Lower lobe of right lung (tissue), 2 donors: ENCODE measurements at regions not wholly inside any gene's neighbourhood (a gene's known extent, or its start where the extent isn't known, plus 50 kb on each side); places are given as distances from the start of the nearest gene placed in this dataset.

Experiments used
- ATAC-seq, 2 donors: fragments of 200-7000 bp; cut with Tn5 transposase; one replicate each; pipeline ENCODE4 v1.9.1; 2020 to 2022; ENCODE audit warnings: mild to moderate bottlenecking in 2 of 2, moderate library complexity in 2 of 2
- DNase-seq: peaks from one replicate; pipeline ENCODE4 v3.0.0-alpha.2; 2020
- H3K27ac ChIP-seq: fragments of 200-600 bp; one replicate; pipeline ENCODE4 v1.8.0; 2022
- H3K27me3 ChIP-seq: fragments of 200-600 bp; one replicate; pipeline ENCODE4 v1.8.0; 2022; ENCODE audit warnings: low read depth
- H3K36me3 ChIP-seq: fragments of 200-600 bp; one replicate; pipeline ENCODE4 v1.8.0; 2022; ENCODE audit warnings: mild to moderate bottlenecking
- H3K4me1 ChIP-seq: fragments of 200-600 bp; one replicate; pipeline ENCODE4 v1.8.0; 2022
- H3K4me3 ChIP-seq: fragments of 200-600 bp; one replicate; pipeline ENCODE4 v1.8.0; 2022; ENCODE audit warnings: mild to moderate bottlenecking
- H3K9me3 ChIP-seq: fragments of 200-600 bp; one replicate; pipeline ENCODE4 v1.8.0; 2022
- intact Hi-C: fragments of 100-400 bp; cut with DNase I; formaldehyde crosslinking; loops from one replicate; pipeline ENCODE4 v1.11.0; 2022
- TF ChIP-seq, protein P1 (sequence below): fragments of 200-600 bp; IDR thresholded peaks from one replicate; pipeline ENCODE4 v1.8.0; 2022; ENCODE audit warnings: antibody characterized with exemption, mild to moderate bottlenecking
- donor health status: DM: no; HTN: yes; CAD: no; lungs with severe emphysema.

DNA sequence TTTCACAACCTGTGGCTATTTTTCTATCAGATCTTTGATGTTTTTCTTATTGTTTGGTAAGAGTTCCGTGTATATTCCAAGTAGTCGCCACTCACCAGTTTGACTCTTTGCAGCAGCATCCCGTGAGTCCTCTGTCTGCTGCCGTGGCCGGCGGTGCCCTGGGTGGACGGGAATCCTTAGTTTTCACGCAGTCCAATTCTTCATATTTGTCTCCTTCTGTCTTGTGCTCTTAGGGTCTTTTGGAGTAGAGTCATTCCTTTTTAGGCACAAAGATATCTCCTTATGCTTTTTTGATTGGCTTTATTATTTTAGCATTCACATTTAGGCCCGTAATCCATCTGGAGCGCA, 94.9 kb upstream of the MSX1 start:
- H3K4me1 ChIP-seq = no peaks in the 10 kb centered on the region
- H3K9me3 ChIP-seq = no peaks in the 10 kb centered on the region
- no peaks in the 10 kb centered on the region for H3K36me3 ChIP-seq
- no peak overlapping the region for H3K4me3 ChIP-seq
- intact Hi-C loops = no loop called here
- ATAC-seq = no peak
- DNase-seq = no peak
- H3K27ac ChIP-seq = no peak overlapping the region
- H3K27me3 ChIP-seq = peaks cover 3% of the 10 kb centered on the region
- TF ChIP-seq, protein P1, sequence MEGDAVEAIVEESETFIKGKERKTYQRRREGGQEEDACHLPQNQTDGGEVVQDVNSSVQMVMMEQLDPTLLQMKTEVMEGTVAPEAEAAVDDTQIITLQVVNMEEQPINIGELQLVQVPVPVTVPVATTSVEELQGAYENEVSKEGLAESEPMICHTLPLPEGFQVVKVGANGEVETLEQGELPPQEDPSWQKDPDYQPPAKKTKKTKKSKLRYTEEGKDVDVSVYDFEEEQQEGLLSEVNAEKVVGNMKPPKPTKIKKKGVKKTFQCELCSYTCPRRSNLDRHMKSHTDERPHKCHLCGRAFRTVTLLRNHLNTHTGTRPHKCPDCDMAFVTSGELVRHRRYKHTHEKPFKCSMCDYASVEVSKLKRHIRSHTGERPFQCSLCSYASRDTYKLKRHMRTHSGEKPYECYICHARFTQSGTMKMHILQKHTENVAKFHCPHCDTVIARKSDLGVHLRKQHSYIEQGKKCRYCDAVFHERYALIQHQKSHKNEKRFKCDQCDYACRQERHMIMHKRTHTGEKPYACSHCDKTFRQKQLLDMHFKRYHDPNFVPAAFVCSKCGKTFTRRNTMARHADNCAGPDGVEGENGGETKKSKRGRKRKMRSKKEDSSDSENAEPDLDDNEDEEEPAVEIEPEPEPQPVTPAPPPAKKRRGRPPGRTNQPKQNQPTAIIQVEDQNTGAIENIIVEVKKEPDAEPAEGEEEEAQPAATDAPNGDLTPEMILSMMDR = no peak

DNA sequence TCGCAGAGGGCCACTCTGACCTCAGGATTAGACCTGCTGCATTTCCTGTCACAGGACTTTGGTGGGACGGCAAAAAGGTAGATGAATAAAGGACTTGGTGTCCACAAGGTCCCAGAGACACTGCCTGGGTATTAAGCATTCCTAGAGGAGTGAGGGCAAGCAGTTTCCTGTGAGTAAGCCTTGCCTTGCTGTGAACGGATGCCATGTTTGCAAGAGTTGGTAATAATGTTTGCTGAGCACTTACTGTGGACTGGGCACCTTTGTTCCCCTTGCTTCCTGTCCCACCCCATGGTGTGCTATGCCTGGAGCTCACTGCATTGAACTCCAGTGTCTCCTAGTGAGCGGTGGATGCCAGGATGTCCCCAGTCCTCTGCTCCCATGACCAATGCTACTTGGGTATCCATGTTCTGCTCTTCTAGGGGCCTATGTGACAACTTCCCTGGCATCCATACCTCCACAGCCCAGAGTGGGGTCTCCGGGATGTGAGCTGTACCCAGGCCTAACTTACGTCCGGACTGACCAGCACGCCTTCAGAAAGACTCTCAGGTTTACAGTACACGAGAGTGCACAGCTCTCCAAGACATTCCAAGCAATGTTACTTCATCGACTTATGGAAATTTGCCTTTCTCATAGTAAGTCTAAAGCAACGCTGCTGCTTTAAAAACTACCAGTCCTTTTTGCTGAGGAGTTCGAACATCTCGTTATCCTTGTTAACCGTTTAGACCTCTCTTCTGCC, 95.5 kb upstream of the MSX1 start:
- H3K27me3 ChIP-seq = peaks cover 3% of the 10 kb centered on the region
- H3K36me3 ChIP-seq = no peaks in the 10 kb centered on the region
- H3K27ac ChIP-seq = no peak overlapping the region
- TF ChIP-seq, protein P1 = no peak
- no peak overlapping the region for H3K4me3 ChIP-seq
- DNase-seq = no peak
- ATAC-seq = no peak
- H3K4me1 ChIP-seq = no peaks in the 10 kb centered on the region
- H3K9me3 ChIP-seq = no peaks in the 10 kb centered on the region
- intact Hi-C loops = no loop called here

DNA sequence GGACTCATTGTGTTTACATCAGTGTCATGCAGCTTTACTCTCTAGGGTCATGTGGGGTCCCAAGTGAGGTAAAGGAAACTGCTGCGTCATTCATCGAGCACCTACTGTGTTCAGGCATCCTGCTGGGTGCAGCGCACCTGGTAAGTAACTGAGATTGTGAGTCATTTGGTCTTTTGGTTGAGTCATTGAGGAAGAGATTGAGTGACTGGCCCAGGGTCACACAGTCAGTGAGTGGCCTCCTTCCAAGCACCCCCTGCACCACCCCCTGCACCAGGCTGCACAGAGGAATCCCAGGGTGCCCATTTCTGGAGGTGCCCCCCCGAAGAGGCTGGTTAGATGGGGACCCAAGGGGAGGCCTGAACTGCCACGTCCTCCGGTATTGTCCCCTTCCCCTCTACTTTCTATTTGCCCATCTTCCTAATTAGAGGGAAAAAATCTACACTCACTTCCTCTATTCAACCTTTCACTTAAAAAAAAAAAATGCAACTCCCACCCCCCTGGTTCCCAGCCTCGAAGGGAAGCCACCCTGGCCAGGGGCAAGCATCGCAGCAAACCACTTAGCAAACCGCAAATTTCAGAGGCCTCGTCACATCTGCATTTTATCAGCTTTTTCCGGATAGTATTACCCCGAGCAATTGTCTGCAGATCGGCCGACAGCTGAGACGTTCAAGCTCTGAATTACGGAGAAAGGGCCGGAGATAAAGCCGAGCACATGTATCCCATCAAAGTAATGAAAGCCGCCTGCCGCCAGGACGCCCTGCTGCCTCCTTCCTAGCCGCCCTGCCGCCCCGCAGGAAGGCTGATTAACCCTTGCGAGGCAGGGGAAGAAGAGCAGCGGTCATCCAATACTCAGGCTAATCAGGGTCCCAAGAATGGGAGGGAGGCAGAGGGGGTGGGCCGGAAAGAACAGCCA, 96.3 kb upstream of the MSX1 start:
- TF ChIP-seq, protein P1 = no peak
- intact Hi-C loops = no loop called here
- no peak overlapping the region for H3K4me3 ChIP-seq

DNA sequence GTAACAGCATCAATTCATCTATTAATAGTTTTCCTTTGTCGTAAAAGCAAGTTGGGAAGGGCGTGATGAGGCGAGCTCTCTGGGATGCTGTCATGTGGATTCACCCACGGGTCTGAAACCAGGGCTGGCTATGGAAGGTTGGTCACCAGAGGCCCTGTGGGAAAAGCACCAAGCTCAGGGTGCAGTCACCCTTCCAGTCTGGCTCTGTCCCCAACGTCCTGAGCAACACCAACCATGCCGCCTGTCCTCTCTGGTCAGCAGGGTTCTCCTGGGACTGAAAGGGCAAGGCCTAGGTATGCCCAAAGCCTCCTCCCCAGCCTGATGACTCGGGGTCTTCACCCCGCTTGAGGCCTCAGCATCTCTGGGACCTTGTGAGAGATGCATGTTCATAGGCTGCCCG, 97.2 kb upstream of the MSX1 start:
- TF ChIP-seq, protein P1 = no peak
- intact Hi-C loops = no loop called here
- no peak overlapping the region for H3K4me3 ChIP-seq
- H3K9me3 ChIP-seq = no peaks in the 10 kb centered on the region
- no peak for ATAC-seq
- no peak overlapping the region for H3K27ac ChIP-seq
- H3K36me3 ChIP-seq = no peaks in the 10 kb centered on the region
- H3K4me1 ChIP-seq = no peaks in the 10 kb centered on the region
- DNase-seq = no peak
- peaks cover 3% of the 10 kb centered on the region for H3K27me3 ChIP-seq

More for the DNA sequence above, 96.3 kb upstream of the MSX1 start:
- no peaks in the 10 kb centered on the region for H3K9me3 ChIP-seq
- H3K27ac ChIP-seq = no peak overlapping the region
- H3K27me3 ChIP-seq = peaks cover 3% of the 10 kb centered on the region
- H3K36me3 ChIP-seq = no peaks in the 10 kb centered on the region
- DNase-seq = no peak
- ATAC-seq = peak in 1 of 2 donors; percentile 20
- no peaks in the 10 kb centered on the region for H3K4me1 ChIP-seq

DNA sequence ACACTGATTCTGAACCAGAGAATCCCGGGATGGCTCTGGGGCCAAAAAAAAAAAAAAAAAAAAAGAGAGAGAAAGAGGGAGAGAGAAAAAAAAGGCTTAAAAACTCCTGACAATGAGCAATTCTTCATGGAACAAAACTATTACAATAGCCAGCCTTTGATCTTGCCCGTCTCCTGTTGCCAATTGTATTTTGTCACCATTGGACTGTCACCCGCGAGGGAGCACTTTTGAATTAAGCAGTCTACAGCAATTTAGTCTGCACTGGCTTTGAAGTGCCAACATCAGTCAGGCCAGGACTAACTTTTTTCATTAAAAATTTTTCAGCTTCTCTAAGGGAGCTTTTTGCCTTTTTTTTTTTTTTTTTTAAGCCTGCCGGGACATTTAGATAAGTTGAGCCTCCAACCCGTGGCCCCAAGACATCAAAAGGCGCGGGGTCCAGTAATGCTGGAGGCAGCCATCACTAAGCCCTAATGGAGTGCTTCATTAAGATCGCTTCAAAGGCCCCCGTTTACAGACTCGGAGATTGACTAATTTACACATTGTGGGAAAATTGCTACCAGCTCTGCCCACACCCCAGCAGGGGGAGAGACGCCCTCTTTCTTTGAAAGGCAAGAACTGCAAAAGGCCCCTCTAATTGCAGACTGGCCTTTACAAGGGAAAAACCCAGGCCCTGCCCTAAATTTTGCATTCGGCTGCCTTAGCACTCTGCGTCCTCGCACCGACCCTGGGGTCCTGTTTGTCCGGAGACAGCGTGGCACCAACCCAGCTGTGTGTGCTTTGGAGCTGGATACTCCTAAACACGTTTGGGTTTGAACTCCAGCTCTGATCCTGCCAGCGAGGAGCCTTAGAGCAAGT, 98.1 kb upstream of the MSX1 start:
- Histone ChIP-seq H3K9me3 (no peaks in the 10 kb centered on the region), H3K36me3 (no peaks in the 10 kb centered on the region), H3K4me3 (no peak overlapping the region), H3K27me3 (peaks cover 3% of the 10 kb centered on the region), H3K4me1 (no peaks in the 10 kb centered on the region), H3K27ac (no peak overlapping the region)
- ATAC-seq (no peak), DNase-seq (no peak)
- intact Hi-C loops = no loop called here
- TF ChIP-seq, protein P1 = no peak
